HEK293 (cell line): ENCODE measurements at regions not wholly inside any gene's neighbourhood (a gene's known extent, or its start where the extent isn't known, plus 50 kb on each side); places are given as distances from the start of the nearest gene placed in this dataset.

Source experiments
- ZNF311 ChIP-seq: fragments of 450-650 bp; formaldehyde crosslinking; IDR thresholded peaks from 2 replicates; pipeline ENCODE4 v1.5.1; 2017; ENCODE audit warnings: missing biosample characterization, missing genetic modification characterization, borderline replicate concordance
- ZNF561 ChIP-seq: fragments of 450-650 bp; IDR thresholded peaks from 2 replicates; pipeline ENCODE4 v1.5.1; 2018; ENCODE audit warnings: missing biosample characterization, missing genetic modification characterization, borderline replicate concordance
- ZNF707 ChIP-seq: fragments of 450-650 bp; formaldehyde crosslinking; IDR thresholded peaks from 2 replicates; pipeline ENCODE4 v1.5.1; 2016; ENCODE audit warnings: missing biosample characterization, missing genetic modification characterization
- ZNF76 ChIP-seq: fragments of 450-650 bp; formaldehyde crosslinking; IDR thresholded peaks from 2 replicates; pipeline ENCODE4; 2016; ENCODE audit warnings: low read depth, missing biosample characterization, missing genetic modification characterization, borderline replicate concordance
- TF ChIP-seq, protein P1 (sequence below): fragments of 450-650 bp; formaldehyde crosslinking; IDR thresholded peaks from 2 replicates; pipeline ENCODE4 v1.5.1; 2016; ENCODE audit warnings: missing biosample characterization, missing genetic modification characterization

DNA sequence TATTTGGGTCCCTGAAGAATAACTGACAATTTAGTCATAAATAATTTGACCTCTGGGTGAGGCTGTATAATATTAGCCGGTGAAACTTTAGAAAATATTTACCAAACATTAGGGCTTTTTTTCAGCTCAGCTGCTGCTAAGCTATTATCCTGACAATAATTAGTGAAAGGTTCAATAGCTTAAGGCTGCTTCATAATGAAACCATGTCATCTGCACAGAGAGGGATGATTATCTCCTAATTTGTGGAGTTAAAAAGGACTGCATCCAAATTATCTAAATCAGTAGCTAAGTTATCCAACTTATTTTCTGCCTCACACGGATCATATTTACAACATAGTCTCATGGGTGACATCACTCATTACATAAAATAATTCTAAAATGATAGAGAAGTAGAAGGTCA lies 1249.8 kb downstream of the RAPGEF2 start:
- no peak for TF ChIP-seq ZNF707 (tag by site-specific recombination)
- no peak for TF ChIP-seq ZNF311 (tag by site-specific recombination)
- TF ChIP-seq ZNF76 (tag by site-specific recombination): no peak
- TF ChIP-seq ZNF561 (tag by site-specific recombination): no peak
- TF ChIP-seq, protein P1, sequence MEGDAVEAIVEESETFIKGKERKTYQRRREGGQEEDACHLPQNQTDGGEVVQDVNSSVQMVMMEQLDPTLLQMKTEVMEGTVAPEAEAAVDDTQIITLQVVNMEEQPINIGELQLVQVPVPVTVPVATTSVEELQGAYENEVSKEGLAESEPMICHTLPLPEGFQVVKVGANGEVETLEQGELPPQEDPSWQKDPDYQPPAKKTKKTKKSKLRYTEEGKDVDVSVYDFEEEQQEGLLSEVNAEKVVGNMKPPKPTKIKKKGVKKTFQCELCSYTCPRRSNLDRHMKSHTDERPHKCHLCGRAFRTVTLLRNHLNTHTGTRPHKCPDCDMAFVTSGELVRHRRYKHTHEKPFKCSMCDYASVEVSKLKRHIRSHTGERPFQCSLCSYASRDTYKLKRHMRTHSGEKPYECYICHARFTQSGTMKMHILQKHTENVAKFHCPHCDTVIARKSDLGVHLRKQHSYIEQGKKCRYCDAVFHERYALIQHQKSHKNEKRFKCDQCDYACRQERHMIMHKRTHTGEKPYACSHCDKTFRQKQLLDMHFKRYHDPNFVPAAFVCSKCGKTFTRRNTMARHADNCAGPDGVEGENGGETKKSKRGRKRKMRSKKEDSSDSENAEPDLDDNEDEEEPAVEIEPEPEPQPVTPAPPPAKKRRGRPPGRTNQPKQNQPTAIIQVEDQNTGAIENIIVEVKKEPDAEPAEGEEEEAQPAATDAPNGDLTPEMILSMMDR (tag by site-specific recombination): no peak
